GM18867 (cell line): ENCODE measurements at regions not wholly inside any gene's neighbourhood (a gene's known extent, or its start where the extent isn't known, plus 50 kb on each side); places are given as distances from the start of the nearest gene placed in this dataset.
"Not testable (repeated sequence)": the region's sequence is repeated elsewhere in the genome, so short reads cannot be mapped to it uniquely, and the experiment has no call there.

Source experiments
- ATAC-seq: cut with Tn5 transposase; IDR thresholded peaks from one replicate; pipeline ENCODE4 v1.9.1; 2021; ENCODE audit warnings: mild to moderate bottlenecking, moderate library complexity; ENCODE audit not compliant: unreplicated experiment

GRCh38 chr5:167415779-167416746 is 875.4 kb upstream of the WWC1 start:
- no peak for ATAC-seq

GRCh38 chr5:167417662-167418061 is 873.8 kb upstream of the WWC1 start:
- no peak for ATAC-seq

DNA sequence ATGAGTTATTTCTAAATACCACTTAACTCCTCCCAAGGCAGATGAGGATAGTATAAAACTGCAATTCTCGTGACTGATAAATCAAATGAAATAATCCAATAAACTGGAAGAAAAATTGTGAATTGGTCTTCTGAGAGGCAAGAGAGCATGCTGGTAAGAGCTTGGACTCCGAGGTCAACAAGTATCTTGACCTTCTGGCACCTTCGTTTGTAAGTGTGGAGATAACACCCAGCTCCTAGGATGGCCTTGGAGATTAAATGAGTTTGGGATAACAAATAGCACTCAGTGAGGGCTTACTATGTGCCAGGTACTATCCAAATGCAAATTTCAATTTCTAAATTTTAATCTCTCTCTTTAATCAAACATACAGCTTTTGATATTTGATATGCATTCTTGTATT is 866.3 kb upstream of the WWC1 start:
- no peak for ATAC-seq

GRCh38 chr5:167426501-167426900 is 864.9 kb upstream of the WWC1 start:
- no peak for ATAC-seq

GRCh38 chr5:167427641-167428040 is 863.8 kb upstream of the WWC1 start:
- not testable (repeated sequence) for ATAC-seq

DNA sequence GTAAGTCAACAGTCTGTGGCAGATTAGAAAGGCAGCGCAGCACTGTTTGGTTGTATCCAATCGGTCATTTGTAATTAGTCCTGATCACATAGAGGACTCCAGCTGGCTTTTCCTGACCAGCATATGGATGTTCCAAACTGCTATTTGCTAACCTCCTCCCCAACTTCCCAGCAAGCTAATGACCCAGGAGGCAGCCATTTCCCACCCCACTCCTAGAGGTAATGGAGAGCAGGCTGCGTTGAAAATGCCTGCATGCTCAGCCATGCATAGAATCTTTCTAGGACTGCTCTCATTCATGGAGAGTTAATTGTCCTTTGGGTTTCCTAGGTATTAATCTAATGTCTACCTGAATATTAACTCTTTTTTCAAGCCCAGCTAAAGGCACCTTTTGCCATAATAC is 850.6 kb upstream of the WWC1 start:
- no peak for ATAC-seq

GRCh38 chr5:167442922-167443321 is 848.5 kb upstream of the WWC1 start:
- no peak for ATAC-seq

- no peak for ATAC-seq
These were observed 843.7 kb upstream of the WWC1 start for GRCh38 chr5:167447466-167448375.

- no peak for ATAC-seq
These were observed 843.1 kb upstream of the WWC1 start for GRCh38 chr5:167448376-167448775.

GRCh38 chr5:167451076-167451475 is 840.4 kb upstream of the WWC1 start:
- no peak for ATAC-seq

- ATAC-seq = no peak
These were observed 839.3 kb upstream of the WWC1 start for GRCh38 chr5:167452136-167452535.

GRCh38 chr5:167453246-167454030 is 838.0 kb upstream of the WWC1 start:
- no peak for ATAC-seq

- no peak for ATAC-seq
These were observed 833.0 kb upstream of the WWC1 start for GRCh38 chr5:167458412-167458811.

DNA sequence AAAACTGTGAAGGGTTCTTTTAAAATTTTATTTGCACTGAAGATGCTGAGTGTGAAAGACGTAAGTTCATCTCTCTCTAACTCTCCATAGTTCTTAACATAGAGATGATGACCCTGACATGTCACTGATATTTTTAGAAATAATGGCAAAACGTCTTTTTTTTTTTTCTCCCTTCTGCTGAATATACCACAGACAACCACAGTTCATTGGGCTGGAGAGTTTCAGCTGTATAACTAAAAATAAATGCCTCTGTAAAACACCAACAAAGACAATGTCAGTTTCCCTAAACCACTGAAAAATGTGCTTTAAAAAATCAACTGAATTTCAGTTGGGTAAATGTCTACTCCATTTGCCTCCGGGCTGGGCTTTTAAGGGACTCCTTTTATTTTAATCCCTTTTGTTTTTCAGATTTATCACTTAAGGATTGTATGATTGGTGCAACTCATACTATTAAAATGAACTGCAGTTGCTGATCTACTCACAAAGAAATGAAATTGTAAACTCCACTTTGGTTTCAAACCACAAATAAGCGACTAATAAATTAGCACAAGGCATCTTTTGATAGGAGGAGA is 830.9 kb upstream of the WWC1 start:
- ATAC-seq = no peak

DNA sequence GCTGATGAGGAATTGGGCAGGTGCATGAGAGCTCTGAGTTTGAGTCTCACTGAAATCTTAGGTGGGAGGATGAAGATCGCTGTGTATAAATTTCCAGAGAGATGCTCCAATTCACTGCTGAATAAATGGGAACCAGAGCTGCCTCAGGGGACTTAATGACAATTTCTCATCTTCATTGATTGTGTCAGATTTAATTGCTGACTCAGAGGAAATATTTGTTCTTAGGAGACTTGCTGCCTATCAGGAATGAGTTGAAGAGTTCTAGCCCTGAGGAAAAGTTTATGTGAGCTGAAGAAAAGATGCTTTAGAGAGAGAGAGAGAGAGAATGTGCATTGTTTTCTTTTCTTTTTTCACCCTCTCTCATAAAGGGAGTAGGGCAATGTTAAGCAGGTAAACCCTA is 827.5 kb upstream of the WWC1 start:
- ATAC-seq = no peak

DNA sequence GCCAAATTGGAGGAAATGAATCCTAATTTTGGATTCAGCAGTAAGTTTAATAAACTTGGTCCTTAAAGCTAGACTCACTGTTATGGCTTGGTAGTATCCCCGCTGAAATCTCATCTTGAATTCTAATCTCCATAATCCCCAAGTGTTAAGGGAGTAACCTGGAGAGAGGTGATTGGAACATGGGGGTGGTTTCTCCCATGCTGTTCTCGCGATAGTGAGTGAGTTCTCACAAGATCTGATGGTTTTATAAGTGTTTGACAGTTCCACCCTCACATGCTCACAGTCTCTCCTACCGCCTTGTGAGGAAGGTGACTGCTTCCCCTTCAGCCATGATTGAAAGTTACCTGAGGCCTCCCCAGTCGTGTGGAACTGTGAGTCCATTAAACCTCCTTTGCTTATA is 824.5 kb upstream of the WWC1 start:
- no peak for ATAC-seq

DNA sequence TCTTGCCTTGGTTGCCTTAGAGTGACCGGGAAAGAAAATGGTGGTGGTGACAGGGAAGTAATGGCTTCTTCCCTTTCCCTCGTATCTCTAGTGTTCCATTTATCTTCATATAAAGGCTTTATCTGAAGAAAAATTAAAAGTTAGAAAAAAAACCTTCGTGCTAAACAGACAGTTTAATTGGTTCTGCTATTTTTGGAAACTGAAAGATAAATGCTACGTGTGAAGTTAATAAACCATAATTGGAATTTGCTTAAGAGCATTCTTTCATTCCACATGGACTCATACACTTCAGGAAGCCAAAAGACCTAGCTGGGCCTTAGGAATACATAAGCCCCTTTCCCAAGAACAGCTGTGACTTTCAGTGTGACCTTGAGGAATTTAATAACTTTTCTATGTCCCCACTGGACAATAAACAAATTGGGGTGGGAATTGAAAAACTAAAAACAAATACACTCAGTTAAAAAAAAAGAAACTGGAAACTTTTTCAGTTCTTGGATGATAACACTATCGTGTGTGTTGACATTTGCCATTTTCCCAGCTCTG is 818.8 kb upstream of the WWC1 start:
- no peak for ATAC-seq

- no peak for ATAC-seq
These were observed 813.3 kb upstream of the WWC1 start for GRCh38 chr5:167478188-167478587.

DNA sequence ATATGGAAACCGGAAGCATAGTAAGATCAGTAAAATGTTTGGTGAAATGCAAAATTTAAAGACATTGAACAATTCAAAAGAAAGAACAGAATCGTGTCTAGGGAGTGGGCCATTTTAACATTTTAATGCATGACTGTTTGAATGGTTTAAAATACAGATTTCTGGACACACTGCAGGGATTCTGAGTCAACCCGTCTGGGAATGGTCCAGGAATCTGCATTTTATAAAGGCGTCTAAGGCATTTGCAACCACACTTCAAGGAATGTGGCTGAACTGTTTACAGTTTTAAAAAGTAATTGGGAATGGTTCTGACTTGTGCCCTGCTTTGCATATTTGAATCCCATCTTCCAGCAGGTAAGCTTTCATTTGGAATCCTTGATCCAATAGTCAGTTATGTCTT is 811.7 kb upstream of the WWC1 start:
- ATAC-seq = no peak

DNA sequence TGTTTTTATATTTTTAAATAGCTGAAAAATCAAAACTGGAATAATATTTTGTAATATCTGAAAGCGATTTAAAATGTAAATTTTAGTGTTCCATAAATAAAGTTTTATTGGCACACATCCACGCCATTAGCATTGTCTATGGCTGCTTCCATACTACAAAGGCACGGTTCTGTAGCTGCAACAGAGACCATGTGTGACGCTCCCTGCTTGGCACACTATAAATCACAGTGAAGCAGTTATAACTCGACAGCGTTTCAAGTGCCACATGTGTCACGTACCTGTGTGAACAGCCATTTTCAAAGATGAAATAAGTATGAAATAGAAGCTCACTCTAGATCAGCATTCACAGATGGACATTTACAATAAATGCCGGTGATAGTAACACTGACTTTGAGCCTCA is 810.1 kb upstream of the WWC1 start:
- no peak for ATAC-seq
